ENCODE measurements at regions not wholly inside any gene's neighbourhood (a gene's known extent, or its start where the extent isn't known, plus 50 kb on each side); places are given as distances from the start of the nearest gene placed in this dataset.

- TF ChIP-seq CTCF (conservative IDR thresholded peaks at IDR 0.05 in 1 of 2, IDR thresholded peaks at IDR 0.05 in 1 of 2; ENCODE audit: low read depth in 1 of 2, low read length in 2 of 2) (no peak), EZH2 (IDR thresholded peaks at IDR 0.05; ENCODE audit: low read length, missing control alignments) (no peak)
Measured at GRCh38 chr12:23423796-23424195, 525.7 kb downstream of the SOX5 start.
